GM21526 (cell line): ENCODE measurements at regions not wholly inside any gene's neighbourhood (a gene's known extent, or its start where the extent isn't known, plus 50 kb on each side); places are given as distances from the start of the nearest gene placed in this dataset.
"Not testable (repeated sequence)": the region's sequence is repeated elsewhere in the genome, so short reads cannot be mapped to it uniquely, and the experiment has no call there.

Experiments used
- ATAC-seq: cut with Tn5 transposase; IDR thresholded peaks from one replicate; pipeline ENCODE4 v1.9.1; 2021; ENCODE audit warnings: moderate library complexity; ENCODE audit not compliant: unreplicated experiment, low FRiP score

DNA sequence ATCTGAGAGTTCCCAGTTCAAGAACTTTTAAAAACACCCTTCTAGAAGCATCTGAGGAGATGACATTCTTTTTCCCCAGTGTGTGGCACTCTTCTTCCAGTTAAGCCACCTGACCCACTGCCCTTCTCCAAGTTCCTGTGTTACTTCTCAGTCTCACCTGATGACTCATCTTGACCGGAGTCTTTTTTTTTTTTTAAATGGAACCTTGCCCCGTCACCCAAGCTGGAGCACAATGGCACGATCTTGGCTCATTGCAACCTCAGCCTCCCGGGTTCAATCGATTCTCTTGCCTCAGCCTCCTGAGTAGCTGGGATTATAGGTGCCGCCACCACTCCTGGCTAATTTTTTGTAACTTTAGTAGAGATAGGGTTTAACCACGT is 224.1 kb upstream of the DAB2 start:
- ATAC-seq, result no peak

DNA sequence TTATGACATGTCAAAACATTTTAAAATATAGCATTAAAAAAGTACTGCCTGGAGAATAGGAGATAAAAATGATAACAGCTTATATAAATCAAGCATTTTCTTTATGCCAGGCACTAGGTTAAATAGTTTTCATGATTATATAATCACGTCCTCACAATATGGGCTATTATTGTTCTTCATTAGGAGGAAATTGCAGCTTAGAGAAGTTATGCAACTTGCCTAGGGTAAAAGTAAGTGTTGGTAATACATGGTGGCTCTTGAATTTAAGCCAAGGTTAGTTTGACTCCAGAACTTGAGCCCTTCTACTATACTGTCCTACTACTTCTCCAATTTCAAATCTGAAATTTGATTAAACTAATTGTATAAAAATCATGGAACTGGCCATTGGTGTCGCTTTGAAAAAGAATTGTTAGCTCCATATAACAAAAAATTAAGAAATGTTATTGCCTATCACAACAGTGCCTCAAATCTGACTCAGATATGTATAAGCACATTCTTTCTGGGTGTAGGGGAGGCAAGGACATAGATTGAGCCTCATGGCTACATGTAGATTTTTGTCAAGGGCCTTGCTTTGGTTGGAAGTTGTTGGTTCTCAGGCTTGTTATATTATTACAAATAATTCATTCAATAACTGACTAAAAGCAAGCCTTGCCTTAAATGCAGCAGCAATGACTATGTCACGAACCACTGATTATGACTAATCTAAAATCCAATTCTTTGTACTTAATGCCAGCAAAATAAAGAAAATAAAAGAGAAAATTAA is 223.5 kb upstream of the DAB2 start:
- no peak for ATAC-seq

DNA sequence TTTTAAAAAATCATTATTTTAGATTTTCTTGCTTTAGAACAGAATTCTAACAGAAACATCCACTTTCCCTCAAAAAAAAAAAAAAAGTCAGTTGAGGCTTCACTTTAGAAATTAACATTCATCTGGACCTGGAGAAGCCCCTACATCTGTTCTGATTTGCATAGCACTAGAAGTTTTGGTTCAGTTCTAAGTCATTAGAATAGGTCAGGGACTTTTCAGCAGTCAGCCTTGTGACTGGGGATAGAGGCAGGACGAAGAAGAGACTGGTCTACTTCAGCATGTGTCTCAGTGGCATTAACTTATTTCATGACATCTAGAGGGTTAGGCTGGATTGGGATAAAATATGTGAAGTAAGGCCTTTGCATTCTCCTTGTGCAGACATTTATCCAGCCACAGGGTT is 215.8 kb upstream of the DAB2 start:
- peak; percentile 94 for ATAC-seq

DNA sequence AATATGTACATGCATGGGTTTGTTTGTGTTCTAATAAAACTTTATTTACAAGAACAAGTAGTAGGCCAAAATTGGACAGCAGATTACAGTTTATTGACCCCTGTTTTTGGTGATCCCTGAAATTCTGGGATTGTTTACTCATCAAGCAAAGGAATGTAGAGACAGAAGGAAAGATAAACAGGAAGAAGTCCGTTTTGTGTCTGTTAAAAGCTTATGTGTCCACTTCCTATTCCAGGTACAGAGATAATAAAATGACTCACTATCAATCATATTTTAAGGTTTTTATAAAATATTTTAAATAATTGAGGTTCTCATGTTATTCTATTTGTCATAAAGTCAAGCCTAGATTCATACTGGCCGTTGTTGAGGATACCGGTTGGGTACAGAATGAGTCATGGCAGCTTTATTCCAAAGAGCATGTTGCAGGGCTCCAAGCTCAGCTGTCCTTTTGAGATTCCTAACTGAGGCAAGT is 214.9 kb upstream of the DAB2 start:
- ATAC-seq, result no peak

DNA sequence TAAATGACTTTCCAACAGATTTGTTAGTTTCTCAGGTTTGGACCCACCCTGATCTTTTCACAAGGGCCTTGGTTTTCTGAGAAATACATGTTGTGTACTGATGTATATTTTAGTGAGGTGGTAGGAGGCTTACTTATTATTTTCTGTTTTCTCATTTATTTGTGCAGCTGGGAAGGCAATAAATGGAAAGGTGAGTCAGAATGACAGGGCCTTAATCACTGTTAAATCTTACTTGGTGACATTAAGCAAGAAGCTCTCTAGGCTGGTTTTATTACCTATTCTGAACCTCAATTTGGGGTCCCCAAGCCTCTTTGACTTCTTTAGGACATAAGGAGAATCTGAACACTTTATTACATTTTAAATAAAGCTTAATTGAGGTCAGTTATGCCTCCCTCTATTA is 214.0 kb upstream of the DAB2 start:
- no peak for ATAC-seq

DNA sequence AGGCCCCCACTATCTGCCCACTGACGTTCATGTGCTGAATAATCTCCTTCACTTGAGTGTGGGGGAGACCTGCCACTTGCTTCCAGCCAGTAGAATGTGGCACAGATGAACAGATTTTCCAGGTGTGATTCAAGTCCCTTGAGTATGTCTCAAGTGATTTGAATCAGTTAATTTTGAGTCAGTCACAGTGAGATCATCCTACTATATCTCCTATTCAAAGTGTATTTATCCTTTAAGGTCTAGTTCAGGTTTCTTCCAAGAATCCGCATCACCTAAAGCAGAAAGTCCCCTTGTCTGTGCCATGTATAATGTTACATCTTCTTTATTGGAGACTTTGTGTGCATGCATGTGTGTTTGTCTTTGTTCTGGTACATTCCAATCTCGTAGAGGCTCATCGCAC is 208.3 kb upstream of the DAB2 start:
- no peak for ATAC-seq

DNA sequence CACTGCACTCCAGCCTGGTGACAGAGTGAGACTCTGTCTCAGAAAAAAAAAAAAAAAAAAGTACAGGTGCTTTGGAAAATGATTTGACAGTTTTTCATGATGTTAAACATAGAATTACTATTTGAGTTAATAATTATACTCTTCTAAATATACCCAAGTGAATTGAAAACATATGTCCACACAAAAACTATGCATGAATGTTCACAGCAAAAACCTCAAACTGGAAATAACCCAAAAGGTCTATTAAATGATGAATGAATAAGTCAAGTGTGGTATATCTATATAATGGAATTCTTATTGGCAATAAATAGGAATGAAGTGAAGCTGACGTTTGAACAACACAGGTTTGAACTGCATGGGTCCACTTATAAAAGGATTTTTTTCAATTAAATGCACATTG is 207.2 kb upstream of the DAB2 start:
- ATAC-seq, result no peak

DNA sequence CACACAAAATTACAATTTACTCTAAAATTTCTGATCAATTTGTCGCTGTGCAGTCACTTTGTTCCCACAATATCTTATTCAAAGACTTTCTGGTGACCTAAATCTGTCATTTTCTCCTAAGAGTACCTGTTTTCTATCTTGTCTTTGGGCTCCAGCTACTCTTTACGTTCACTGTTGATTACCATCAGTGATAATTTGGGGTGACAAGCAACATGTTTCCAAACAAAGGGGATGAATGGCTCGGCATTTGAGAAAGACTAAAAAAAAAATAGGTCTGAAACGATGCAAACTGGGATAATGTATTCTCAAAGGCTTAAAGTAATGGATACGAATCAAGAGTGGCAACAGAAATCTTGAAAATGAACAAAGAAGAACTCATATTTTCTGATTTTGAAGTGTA is 205.2 kb upstream of the DAB2 start:
- ATAC-seq, result no peak

DNA sequence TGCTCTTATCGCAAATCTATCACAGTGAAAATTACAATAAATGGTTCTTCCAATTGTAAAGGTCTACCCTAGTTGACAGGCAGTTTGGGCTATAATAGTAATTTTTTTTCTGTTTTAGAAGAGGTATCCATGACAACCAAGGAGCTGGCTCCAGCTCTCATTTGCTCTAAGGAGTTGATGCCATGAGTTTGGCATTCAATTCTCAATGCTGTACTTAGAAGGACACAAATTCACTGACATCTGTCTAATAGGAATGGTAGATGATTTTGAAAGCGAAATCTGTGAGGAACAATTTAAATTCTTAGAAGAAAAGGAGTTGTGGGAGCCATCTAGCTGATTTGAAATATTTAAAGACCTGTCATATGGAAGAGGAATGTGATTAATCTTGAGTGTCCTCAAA is 203.6 kb upstream of the DAB2 start:
- ATAC-seq, result no peak

DNA sequence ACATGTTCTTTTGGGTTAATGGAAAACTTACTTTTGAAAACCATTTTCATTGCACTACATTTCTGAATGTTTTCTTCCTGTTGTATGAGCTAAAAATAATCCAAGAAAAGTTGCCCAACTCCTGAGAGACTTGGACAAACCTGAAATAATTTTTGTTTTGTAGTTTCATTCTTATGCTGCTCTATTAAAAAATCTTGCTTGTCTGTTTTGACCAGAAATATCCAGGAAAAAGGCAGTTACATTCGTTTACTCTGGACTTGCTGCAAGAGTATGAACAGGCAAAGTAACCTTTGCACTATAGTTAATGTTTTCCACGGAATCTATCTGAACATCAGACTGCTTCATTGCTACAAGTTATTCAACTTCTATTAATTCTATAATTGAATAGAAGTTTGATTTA is 200.1 kb upstream of the DAB2 start:
- no peak for ATAC-seq

DNA sequence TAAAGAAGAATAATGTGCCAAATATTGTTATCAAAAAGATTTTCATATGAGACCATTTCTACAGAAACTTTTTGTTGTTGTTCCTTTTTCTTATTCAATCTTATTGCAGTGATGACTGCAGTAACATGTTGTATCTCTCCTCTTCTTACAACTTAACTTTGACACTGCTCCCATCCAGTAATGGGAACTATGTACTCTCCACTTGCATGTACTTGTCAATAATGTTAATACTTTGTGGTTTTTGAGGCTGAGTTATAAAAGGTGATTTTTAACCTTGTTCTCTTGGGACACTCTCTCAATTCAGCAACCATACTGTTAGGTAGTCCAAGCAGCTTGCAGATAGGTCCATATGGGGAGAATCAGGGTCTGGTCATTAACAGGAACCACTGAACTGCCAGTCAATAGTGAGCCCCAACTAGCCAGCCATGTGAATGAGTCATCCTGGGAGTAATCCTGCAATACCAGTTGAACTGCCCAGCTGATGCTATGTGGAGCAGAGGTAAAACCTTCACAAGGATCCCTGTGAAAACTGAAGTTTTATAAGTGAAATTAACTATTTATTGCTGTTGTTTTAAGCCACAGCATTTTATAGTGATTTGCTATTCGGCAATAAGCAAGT is 199.6 kb upstream of the DAB2 start:
- no peak for ATAC-seq

DNA sequence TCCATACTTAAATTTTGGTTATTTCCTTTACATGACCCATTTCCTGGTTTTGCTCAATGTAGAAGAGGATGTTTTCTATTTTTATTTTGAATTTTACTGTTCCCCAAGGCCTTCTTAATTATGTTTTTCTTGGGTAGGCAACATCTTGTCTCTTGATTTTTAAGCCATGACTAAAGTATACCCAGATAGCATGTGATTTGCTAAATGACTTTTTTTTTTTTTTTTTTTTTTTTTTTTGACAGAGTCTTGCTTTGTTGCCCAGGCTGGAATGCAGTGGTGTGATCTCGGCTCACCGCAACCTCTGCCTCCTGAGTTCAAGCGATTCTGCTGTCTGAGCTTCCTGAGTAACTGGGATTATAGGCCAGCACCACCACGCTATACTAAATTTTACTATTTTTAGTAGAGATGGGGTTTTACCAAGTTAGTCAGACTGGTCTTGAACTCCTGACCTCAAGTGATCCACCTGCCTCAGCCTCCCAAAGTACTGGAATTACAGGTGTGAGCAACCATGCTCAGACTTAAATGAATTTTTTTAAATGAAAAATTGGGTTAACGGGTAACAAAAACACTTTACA is 198.6 kb upstream of the DAB2 start:
- no peak for ATAC-seq

DNA sequence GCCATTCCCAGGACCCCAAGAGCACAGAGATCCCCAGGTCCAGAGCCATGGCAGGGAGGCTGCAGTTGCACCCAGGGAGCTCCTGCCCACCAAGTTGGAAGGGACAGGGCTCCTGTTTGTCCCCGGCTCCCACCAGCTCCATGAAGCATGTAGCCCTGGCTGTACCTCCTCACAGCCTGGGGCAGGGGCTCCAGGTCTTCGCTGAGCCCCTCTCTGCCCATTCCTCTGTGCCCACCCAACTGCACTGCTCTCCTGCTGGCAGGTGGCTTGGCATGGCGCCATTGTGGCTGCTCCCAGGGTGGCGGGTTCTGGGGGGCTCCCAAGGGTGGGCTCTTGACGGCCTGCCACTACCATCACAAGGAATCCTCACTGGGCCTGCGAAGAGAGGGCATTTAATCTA is 197.5 kb upstream of the DAB2 start:
- ATAC-seq, result no peak

DNA sequence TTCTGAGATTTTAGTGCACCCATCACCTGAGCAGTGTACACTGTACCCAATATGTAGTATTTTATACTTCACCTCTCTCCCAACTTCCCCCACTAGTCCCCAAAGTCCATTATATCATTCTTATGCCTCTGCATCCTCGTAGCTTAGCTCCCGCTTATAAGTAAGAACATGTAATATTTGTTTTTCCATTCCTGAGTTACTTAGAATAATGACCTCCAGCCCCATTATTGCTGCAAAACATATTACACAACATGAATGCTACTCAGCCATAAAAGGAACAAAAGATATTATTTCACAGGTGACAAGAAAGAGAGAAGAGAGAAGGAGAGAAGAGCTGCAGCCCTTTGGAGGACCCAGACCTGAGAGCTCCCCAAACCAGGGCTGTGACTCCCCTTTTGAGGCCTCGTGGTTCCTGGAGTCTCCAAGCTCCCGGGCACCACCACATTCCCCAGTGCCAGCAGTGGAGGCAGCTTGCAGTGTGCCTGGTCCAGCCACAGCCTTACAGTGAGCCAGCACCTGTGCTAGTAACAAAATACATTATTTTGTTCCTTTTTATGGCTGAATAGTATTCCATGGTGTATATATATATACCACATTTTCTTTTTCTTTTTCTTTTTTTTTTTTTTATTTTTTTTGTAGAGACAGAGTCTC is 194.5 kb upstream of the DAB2 start:
- no peak for ATAC-seq

DNA sequence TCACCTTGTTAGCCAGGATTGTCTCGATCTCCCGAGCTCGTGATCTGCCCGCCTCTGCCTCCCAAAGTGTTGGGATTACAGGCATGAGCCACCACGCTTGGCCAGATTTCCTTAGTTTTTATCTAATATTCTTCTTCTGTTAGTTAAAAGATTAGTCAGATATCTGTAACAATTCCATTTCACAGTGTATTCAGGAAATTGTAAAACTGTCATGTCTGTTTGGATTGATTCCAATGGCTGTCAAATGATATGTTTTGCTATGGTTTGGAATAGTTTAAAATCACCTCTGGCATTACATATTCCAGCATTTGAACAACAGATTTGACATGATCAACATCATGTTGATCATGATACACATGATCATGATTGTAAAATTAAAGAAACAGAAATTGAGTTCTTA is 193.6 kb upstream of the DAB2 start:
- ATAC-seq, result no peak

DNA sequence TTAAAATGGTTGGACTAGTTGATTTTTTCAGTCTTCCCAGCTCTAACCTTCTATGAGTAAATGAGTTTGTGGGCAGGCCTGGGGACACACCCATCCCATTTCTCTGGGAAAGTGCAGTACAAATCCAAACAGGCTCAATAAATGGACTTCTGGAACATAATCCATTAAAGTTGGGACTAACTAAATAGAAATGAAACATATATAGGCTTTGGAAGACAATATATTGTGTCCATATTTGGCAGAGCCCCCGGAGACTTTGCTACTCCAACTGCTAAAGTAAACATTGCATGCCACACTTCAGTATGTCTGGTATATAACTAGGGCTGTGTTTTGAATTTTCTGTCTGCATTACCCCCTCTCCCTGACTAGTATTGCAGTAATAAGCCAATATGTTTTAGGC is 191.4 kb upstream of the DAB2 start:
- no peak for ATAC-seq

DNA sequence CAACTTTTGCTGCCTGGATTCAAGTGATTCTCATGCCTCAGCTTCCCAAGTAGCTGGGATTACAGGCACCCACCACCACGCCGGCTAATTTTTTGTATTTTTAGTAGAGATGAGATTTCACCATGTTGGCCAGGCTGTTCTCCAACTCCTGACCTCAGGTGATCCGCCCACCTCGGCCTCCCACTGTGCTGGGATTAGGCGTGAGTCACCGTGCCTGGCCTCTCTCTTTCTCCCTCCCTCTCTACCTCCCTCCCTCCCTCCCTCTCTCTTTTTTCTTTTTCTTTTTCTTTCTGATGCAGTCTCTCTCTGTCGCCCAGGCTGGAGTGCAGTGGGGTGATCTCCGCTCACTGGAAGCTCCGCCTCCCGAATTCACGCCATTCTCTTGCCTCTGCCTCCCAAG is 186.3 kb upstream of the DAB2 start:
- ATAC-seq, result not testable (repeated sequence)

DNA sequence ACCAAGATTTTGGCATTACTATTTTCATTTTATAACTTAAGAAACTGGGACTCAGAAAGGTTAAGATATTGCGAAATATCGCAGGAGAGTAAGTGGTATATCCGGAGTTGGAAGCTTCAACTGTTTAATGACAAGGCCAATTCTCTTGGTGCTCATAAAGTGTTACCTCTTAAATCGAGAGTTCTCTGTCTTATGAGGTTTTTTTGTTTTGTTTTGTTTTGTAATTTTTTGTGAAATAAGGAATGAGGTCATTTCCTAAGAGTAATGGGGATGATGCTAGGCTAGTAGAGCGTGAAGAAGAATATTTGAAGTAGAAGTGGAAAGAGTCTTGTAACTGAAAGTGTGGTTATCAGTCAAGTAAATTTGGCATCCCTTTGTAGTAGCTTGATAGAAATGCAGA is 183.2 kb upstream of the DAB2 start:
- no peak for ATAC-seq

DNA sequence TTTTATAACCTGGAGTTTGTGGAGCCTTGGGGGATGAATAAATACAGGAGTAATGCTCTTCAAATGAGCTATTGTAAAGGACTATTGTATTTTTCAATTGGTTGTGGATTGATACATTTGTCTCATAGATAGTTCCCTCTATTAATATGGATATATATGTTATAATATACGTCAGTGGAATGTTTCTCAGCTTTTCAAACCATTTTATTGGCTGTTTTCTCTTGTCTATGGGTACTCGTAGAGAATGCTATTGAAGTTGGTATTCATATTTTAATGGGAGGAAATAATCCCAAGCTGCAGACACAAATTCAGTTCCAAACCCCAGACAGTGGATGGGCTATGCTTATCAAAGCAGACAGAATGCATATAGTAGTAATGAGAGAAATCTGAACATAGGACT is 181.8 kb upstream of the DAB2 start:
- no peak for ATAC-seq

DNA sequence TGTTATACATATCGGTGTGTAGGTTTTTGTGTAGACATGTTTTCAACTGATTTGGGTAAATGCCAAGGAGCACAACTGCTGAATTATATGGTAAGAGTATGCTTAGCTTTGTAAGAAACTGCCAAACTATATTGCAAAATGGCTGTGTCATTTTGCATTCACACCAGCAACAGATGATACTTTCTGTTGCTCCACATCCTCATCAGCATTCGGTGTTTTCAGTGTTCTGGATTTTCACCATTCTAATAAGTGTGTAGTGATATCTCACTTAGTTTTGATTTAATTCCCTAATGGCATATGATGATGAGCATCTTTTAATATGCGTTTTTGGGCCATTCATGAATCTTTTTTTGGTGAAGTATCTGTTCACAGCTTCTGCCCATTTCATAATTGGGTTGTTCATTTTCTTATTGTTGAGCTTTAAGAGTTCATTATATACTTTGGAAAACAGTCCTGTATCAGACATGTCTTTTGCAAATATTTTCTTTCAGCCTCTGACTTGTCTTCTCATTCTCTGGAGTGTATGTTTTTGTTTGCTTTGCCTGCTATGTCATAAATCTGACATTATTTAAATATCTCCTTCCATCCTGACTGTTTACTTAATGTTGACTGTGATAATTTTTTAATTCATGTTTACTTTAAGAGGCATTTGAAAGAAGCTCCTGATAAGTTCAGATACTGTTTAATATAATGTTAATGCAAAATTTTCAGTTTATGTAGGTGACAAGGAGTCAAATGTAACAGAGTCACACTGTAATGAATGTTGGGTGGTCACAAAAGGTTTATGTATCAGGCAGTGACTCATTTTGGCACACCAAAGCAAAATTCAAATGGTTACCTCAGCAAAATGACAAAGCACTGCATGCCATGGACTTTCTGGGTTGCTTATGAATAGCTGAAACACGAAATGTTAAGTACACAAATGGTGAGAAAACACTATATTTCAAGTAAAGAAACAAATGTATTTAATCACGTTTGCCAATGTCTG is 181.1 kb upstream of the DAB2 start:
- ATAC-seq, result no peak
